Lower leg skin (tissue), 4 donors: ENCODE measurements at regions not wholly inside any gene's neighbourhood (a gene's known extent, or its start where the extent isn't known, plus 50 kb on each side); places are given as distances from the start of the nearest gene placed in this dataset.

Experiments
- DNase-seq, 2 donors: peaks; one replicate each; pipeline ENCODE4 v3.0.0-alpha.2; 2019; ENCODE audit warnings: low spot score in 2 of 2
- H3K4me3 ChIP-seq: fragments of 200-600 bp; sonication (generic); 2 replicates; pipeline ENCODE4 v1.5.1; 2017; ENCODE audit warnings: mild to moderate bottlenecking, low read depth; ENCODE audit not compliant: poor library complexity, severe bottlenecking
- POLR2A ChIP-seq, 2 donors: fragments of 450-650 bp; IDR thresholded peaks; one replicate each; pipeline ENCODE4 v1.6.1; 2016 to 2017; ENCODE audit warnings: antibody characterized with exemption in 2 of 2, mild to moderate bottlenecking in 1 of 2, moderate library complexity in 1 of 2
- WGBS, 2 donors: methylation state at CpG; one replicate each; pipeline ENCODE4 v1.1.5; 2018; 5-methylcytosine and 5-hydroxymethylcytosine counted together
- intact Hi-C: fragments of 100-400 bp; cut with DNase I; formaldehyde crosslinking; loops from one replicate; pipeline ENCODE4 v1.15.0; 2023; ENCODE audit warnings: low total_unique reads
- TF ChIP-seq, protein P1 (sequence below), 3 donors: fragments of 450-650 bp; IDR thresholded peaks; one replicate each; pipeline ENCODE4 v1.5.1; 2016; ENCODE audit warnings: antibody characterized with exemption in 3 of 3, mild to moderate bottlenecking in 3 of 3, moderate library complexity in 2 of 3

DNA sequence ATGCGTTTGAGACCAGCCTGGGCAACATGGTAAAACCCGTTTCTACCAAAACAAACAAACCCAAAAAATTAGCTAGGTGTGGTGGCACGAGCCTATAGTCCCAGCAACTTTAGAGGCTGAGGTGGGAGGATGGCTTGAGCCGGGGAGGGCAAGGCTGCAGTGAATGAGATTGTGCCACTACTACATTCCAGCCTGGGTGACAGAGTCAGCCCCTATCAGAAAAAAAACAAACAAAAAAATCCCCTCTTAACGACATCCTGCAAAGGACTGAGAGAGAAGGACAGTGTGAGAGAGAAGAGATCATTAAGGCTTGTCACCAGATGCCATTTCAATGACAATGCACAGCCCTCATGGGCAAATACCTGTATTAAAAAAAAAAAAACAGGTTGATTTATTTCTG lies 266.7 kb upstream of the ATP10A start:
- TF ChIP-seq POLR2A (IDR thresholded peaks at IDR 0.05), result no peak
- TF ChIP-seq, protein P1, sequence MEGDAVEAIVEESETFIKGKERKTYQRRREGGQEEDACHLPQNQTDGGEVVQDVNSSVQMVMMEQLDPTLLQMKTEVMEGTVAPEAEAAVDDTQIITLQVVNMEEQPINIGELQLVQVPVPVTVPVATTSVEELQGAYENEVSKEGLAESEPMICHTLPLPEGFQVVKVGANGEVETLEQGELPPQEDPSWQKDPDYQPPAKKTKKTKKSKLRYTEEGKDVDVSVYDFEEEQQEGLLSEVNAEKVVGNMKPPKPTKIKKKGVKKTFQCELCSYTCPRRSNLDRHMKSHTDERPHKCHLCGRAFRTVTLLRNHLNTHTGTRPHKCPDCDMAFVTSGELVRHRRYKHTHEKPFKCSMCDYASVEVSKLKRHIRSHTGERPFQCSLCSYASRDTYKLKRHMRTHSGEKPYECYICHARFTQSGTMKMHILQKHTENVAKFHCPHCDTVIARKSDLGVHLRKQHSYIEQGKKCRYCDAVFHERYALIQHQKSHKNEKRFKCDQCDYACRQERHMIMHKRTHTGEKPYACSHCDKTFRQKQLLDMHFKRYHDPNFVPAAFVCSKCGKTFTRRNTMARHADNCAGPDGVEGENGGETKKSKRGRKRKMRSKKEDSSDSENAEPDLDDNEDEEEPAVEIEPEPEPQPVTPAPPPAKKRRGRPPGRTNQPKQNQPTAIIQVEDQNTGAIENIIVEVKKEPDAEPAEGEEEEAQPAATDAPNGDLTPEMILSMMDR (IDR thresholded peaks at IDR 0.05), result no peak
- 55 to 58% methylated on average over 5 of the region's 5 CpGs for WGBS, 2 donors
- H3K4me3 ChIP-seq, result no peak overlapping the region
- intact Hi-C loops, result no loop called here
- no peak for DNase-seq

DNA sequence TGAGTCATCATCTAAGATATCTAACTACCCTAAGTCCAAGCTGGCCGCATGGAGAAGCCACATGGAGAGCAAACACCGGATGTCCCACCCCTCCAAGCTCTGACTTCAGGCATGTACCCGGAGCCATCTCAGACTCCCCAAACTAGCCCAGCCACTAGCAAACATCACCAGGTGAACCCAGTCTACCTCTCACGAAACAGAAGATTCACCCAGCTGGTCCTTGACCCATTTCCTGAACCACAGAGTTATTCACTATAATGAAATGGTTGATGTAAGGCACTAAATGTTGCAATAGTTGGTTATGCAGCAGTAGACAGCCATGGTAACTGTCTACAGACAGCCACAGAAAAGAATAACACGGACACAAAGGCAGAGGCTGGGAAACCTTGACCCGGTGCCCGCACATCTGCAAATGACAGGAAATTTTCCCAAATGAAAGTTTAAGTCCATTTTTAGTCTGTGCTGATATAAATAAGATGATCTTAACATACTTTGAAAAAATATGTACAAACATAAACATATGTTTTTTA lies 265.5 kb upstream of the ATP10A start:
- no peak for TF ChIP-seq POLR2A (IDR thresholded peaks at IDR 0.05)
- TF ChIP-seq, protein P1 (IDR thresholded peaks at IDR 0.05), result no peak
- WGBS, 2 donors, result 74 to 86% methylated on average over 7 of the region's 7 CpGs
- intact Hi-C loops, result no loop called here

DNA sequence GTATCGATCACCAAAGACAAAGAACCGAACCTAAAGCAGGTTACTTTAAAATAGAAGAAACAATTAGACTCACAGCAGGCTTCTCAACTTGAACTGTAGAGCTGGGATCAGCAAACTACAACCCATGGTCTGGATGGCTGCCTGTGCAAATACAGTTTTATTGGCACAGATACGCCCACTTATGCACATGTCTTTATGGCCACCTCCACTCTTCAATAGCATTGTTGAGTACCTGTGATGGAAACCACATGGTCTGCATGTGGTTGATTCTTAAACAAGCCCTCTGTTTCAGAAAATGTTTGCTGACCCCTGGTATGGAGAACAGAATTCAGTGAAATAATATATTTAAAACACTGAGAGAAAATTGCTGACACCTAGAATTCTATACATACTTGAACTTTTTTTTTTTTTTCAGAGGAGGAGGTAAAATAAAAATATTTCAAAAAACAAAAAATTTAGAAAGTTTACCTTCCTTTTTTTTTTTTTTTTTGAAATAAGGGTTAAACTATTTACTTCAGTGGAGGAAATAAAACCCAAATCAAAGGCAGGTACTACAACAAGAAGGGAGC lies 263.8 kb upstream of the ATP10A start:
- no peak for TF ChIP-seq POLR2A (IDR thresholded peaks at IDR 0.05)
- TF ChIP-seq, protein P1 (IDR thresholded peaks at IDR 0.05), result no peak
- no peak overlapping the region for H3K4me3 ChIP-seq
- 82 to 85% methylated on average over 3 of the region's 3 CpGs for WGBS, 2 donors
- intact Hi-C loops, result no loop called here
- DNase-seq, result no peak

More for the DNA sequence above, 265.5 kb upstream of the ATP10A start:
- no peak overlapping the region for H3K4me3 ChIP-seq
- no peak for DNase-seq

DNA sequence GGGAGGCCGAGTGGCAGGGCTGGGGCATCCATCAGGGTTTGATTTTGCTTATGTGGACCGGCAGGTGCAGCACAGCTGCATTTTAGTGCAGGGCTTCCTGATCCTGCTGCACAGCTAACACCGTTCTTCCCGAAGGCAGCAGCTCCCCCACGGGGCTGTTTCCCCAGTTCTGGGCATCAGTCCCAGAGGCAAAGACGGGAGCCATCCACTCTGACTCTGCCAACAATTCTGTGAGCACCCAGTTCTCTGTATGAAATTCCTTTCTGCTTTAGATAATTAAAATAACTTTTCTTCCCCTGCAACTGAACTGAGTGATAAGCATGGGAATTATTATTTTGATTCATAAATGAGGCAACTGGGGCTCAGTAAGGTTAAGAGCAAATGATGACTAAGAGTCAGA lies 262.9 kb upstream of the ATP10A start:
- no peak for DNase-seq
- intact Hi-C loops, result no loop called here
- TF ChIP-seq, protein P1 (IDR thresholded peaks at IDR 0.05), result no peak
- no peak for TF ChIP-seq POLR2A (IDR thresholded peaks at IDR 0.05)
- WGBS, 2 donors, result 19 to 21% methylated on average over 5 to 6 of the region's 6 CpGs
- no peak overlapping the region for H3K4me3 ChIP-seq

DNA sequence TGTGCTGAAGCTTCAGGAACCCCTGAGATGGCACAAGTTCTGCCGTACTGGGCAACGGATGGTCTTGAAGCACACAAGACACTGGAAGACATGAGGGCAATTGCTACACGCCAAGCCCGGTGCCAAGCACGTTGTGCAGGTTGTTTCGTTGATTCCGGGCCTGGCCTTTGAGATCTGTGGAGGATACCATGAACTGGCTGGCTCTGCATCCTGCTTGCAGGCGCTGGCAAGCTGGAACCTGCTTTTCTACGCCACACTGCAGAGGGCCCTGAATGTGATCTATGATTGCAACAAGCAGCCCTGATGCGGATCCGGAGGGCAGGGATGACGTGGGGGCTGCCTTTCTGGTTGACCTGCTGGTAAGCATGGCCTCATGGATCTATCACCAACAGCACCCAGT lies 262.5 kb upstream of the ATP10A start:
- no peak overlapping the region for H3K4me3 ChIP-seq
- 53 to 68% methylated on average over 7 to 12 of the region's 12 CpGs for WGBS, 2 donors
- intact Hi-C loops, result no loop called here
- no peak for DNase-seq
- no peak for TF ChIP-seq POLR2A (IDR thresholded peaks at IDR 0.05)
- TF ChIP-seq, protein P1 (IDR thresholded peaks at IDR 0.05), result no peak

DNA sequence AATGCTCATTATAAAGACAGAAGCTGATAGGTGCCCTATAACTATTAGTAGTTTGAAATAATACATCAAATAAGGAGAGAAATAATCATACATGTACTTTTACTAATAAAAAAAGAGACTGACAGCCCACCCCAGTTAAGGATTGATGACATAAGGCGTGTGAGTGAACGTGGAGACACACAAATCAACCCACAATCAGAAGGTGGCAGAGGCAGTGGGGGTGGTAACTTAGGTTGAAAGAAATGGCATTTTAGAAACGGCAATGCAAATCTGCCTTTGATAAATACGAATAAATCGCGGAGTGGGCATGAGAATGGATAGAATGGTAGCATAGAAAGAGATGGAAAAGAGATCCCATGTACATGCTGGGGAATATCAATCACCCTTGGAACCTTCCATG lies 256.2 kb upstream of the ATP10A start:
- no peak for DNase-seq

More for the DNA sequence above, 256.2 kb upstream of the ATP10A start:
- TF ChIP-seq, protein P1 (IDR thresholded peaks at IDR 0.05), result no peak
- TF ChIP-seq POLR2A (IDR thresholded peaks at IDR 0.05), result no peak
- 91 to 93% methylated on average over 6 of the region's 6 CpGs for WGBS, 2 donors
- intact Hi-C loops, result no loop called here
- no peak overlapping the region for H3K4me3 ChIP-seq
